SK-N-SH (cell line): ENCODE measurements at regions not wholly inside any gene's neighbourhood (a gene's known extent, or its start where the extent isn't known, plus 50 kb on each side); places are given as distances from the start of the nearest gene placed in this dataset.

ENCODE experiments used
- CTCF ChIA-PET: fragments of 300-600, 350-600 bp; formaldehyde crosslinking; extraction: SDS; loops from one replicate; lab custom pipeline; 2021; lab: Yijun Ruan, JAX
- POLR2A ChIA-PET: fragments of 350-600 bp; sonication (Branson Sonifier 250); formaldehyde crosslinking; extraction: SDS; loops from one replicate; lab custom pipeline; 2020; ENCODE audit warnings: antibody characterized with exemption, inconsistent platforms; lab: Yijun Ruan, JAX
- DNase-seq: peaks from one replicate; pipeline ENCODE4 v3.0.0; 2012
- H2AFZ ChIP-seq: fragments of 200-600 bp; sonication (generic); 2 replicates; pipeline ENCODE4 v1.8.1; 2016; ENCODE audit warnings: antibody characterized with exemption, mild to moderate bottlenecking, low read depth
- H3F3A ChIP-seq: fragments of 200-600 bp; sonication (generic); replicated peaks from 2 replicates; pipeline ENCODE3; 2016; ENCODE audit warnings: antibody characterized with exemption, mild to moderate bottlenecking; ENCODE audit not compliant: insufficient read depth
- H3K27ac ChIP-seq, 2 experiments: fragments of 200-500 bp in 1 of 2; fragments of 200-600 bp in 1 of 2; sonication (Bioruptor generic) in 1 of 2; sonication (generic), shearing (Covaris generic) in 1 of 2; 2 replicates each; pipeline versions ENCODE4 v1.5.1 to v1.6.1; 2014 to 2016; ENCODE audit warnings: low read depth in 2 of 2, inconsistent platforms in 1 of 2, low read length in 1 of 2, mild to moderate bottlenecking in 1 of 2, mixed read lengths in 1 of 2
- H3K27me3 ChIP-seq: fragments of 200-600 bp; sonication (generic), shearing (Covaris generic); 2 replicates; pipeline ENCODE4 v1.6.1; 2016; ENCODE audit warnings: mixed run types; ENCODE audit not compliant: insufficient read depth
- H3K36me3 ChIP-seq, 2 experiments: fragments of 200-500 bp in 1 of 2; fragments of 200-600 bp in 1 of 2; sonication (Bioruptor generic) in 1 of 2; sonication (generic) in 1 of 2; replicated peaks in 1 of 2; 2 replicates each; pipeline versions ENCODE3 to v1.5.1; 2014 to 2016; ENCODE audit warnings: low read length in 1 of 2, mild to moderate bottlenecking in 1 of 2; ENCODE audit not compliant: insufficient read depth in 2 of 2, control insufficient read depth in 1 of 2
- H3K4me1 ChIP-seq, 2 experiments: fragments of 200-500 bp in 1 of 2; fragments of 200-600 bp in 1 of 2; sonication (Bioruptor generic) in 1 of 2; sonication (generic), shearing (Covaris generic) in 1 of 2; 2 replicates each; pipeline versions ENCODE4 v1.5.1 to v1.6.1; 2014 to 2016; ENCODE audit warnings: low read depth in 1 of 2, low read length in 1 of 2, mixed run types in 1 of 2; ENCODE audit not compliant: insufficient read depth in 2 of 2, control insufficient read depth in 1 of 2
- H3K4me2 ChIP-seq: fragments of 200-600 bp; sonication (generic), shearing (Covaris generic); 2 replicates; pipeline ENCODE4 v1.6.1; 2017; ENCODE audit warnings: mixed run types
- H3K4me3 ChIP-seq, 2 experiments: fragments of 200-500 bp in 1 of 2; fragments of 200-600 bp in 1 of 2; sonication (Bioruptor generic) in 1 of 2; sonication (generic), shearing (Covaris generic) in 1 of 2; 2 replicates each; pipeline versions ENCODE4 v1.5.1 to v1.8.1; 2014 to 2016; ENCODE audit warnings: low read depth in 2 of 2, inconsistent platforms in 1 of 2, low read length in 1 of 2, mild to moderate bottlenecking in 1 of 2, mixed read lengths in 1 of 2, moderate library complexity in 1 of 2
- H3K79me2 ChIP-seq: fragments of 200-600 bp; sonication (generic); 2 replicates; pipeline ENCODE4 v1.8.1; 2017; ENCODE audit warnings: mild to moderate bottlenecking; ENCODE audit not compliant: insufficient read depth
- H3K9ac ChIP-seq: fragments of 200-600 bp; sonication (generic); 2 replicates; pipeline ENCODE4 v1.6.1; 2017; ENCODE audit warnings: mixed run types
- H3K9me2 ChIP-seq: fragments of 200-600 bp; sonication (generic); 2 replicates; pipeline ENCODE4 v1.6.1; 2017; ENCODE audit warnings: mixed run types
- H3K9me3 ChIP-seq: fragments of 200-600 bp; sonication (generic); 2 replicates; pipeline ENCODE4 v1.6.1; 2017; ENCODE audit warnings: mixed run types, mild to moderate bottlenecking, moderate library complexity
- H4K20me1 ChIP-seq: fragments of 200-600 bp; sonication (generic); 2 replicates; pipeline ENCODE4 v1.6.1; 2017; ENCODE audit warnings: mild to moderate bottlenecking, mixed run types; ENCODE audit not compliant: insufficient read depth
- CHD2 ChIP-seq: fragments of 150-350 bp; IDR thresholded peaks from 2 replicates; pipeline ENCODE4 v1.6.1; 2018; ENCODE audit warnings: low read length; ENCODE audit not compliant: partially characterized antibody
- EP300 ChIP-seq, 2 experiments: IDR thresholded peaks; 2 replicates each; pipeline versions ENCODE4 v1.4.0 to v1.6.1; 2012; ENCODE audit warnings: borderline replicate concordance in 1 of 2, low read depth in 1 of 2, low read length in 1 of 2
- EZH2phosphoT487 ChIP-seq: fragments of 200-600 bp; sonication (generic); IDR thresholded peaks from 2 replicates; pipeline ENCODE4 v1.6.1; 2017; ENCODE audit warnings: low read depth, mixed run types, mild to moderate bottlenecking, antibody characterized with exemption, moderate library complexity, borderline replicate concordance
- FOSL2 ChIP-seq: IDR thresholded peaks from 2 replicates; pipeline ENCODE4 v1.4.0; 2012; ENCODE audit warnings: low read depth, mild to moderate bottlenecking, moderate library complexity, borderline replicate concordance
- FOXJ3 ChIP-seq: sonication (generic); formaldehyde crosslinking; IDR thresholded peaks from 2 replicates; pipeline ENCODE4 v1.5.1; 2020; ENCODE audit warnings: mild to moderate bottlenecking, missing genetic modification reagents
- FOXM1 ChIP-seq: IDR thresholded peaks from 2 replicates; pipeline ENCODE4 v1.4.0; 2012; ENCODE audit warnings: low read depth, mild to moderate bottlenecking
- GABPA ChIP-seq: IDR thresholded peaks from 2 replicates; pipeline ENCODE4 v1.4.0; 2012; ENCODE audit warnings: low read depth, mild to moderate bottlenecking
- GATA2 ChIP-seq: sonication (generic); formaldehyde crosslinking; IDR thresholded peaks from 2 replicates; pipeline ENCODE4 v1.5.0; 2020; ENCODE audit warnings: mild to moderate bottlenecking, missing genetic modification reagents
- IRF3 ChIP-seq: fragments of 150-350 bp; IDR thresholded peaks from 2 replicates; pipeline ENCODE4 v1.6.1; 2016; ENCODE audit warnings: mild to moderate bottlenecking, low read depth, low read length
- MXI1 ChIP-seq: IDR thresholded peaks from 2 replicates; pipeline ENCODE4 v1.6.1; 2012; ENCODE audit warnings: mild to moderate bottlenecking, low read depth, low read length, improper control_type of control experiment
- NRF1 ChIP-seq: IDR thresholded peaks from 2 replicates; pipeline ENCODE4 v1.6.1; 2012; ENCODE audit warnings: low read depth, mild to moderate bottlenecking, low read length
- RAD21 ChIP-seq: IDR thresholded peaks from 2 replicates; pipeline ENCODE4 v1.6.1; 2012; ENCODE audit warnings: mild to moderate bottlenecking, low read length
- RCOR1 ChIP-seq: fragments of 150-350 bp; IDR thresholded peaks from 2 replicates; pipeline ENCODE4 v1.6.1; 2017; ENCODE audit warnings: antibody characterized with exemption, low read length
- RFX5 ChIP-seq: IDR thresholded peaks from 2 replicates; pipeline ENCODE4 v1.6.1; 2012; ENCODE audit warnings: mild to moderate bottlenecking, improper control_type of control experiment, low read length
- RXRA ChIP-seq: IDR thresholded peaks from 2 replicates; pipeline ENCODE4 v1.4.0; 2012; ENCODE audit warnings: low read depth, mild to moderate bottlenecking, borderline replicate concordance
- SIN3A ChIP-seq: IDR thresholded peaks from 2 replicates; pipeline ENCODE4 v1.6.1; 2012; ENCODE audit warnings: low read depth, mild to moderate bottlenecking, low read length, moderate library complexity, borderline replicate concordance
- TCF12 ChIP-seq: IDR thresholded peaks from 2 replicates; pipeline ENCODE4 v1.4.0; 2012
- TEAD4 ChIP-seq: IDR thresholded peaks from 2 replicates; pipeline ENCODE4 v1.4.0; 2012; ENCODE audit warnings: mild to moderate bottlenecking, borderline replicate concordance; ENCODE audit not compliant: insufficient read depth
- WGBS: methylation state at CpG from one replicate; pipeline ENCODE4 v1.1.6; 2017; ENCODE audit warnings: low lambda C conversion rate; 5-methylcytosine and 5-hydroxymethylcytosine counted together
- TF ChIP-seq, protein P1 (sequence below): IDR thresholded peaks from 2 replicates; pipeline ENCODE4 v1.4.0; 2012; ENCODE audit warnings: low read depth
- TF ChIP-seq, protein P2 (sequence below): fragments of 200-600 bp; sonication (generic); IDR thresholded peaks from 2 replicates; pipeline ENCODE4 v1.6.1; 2017; ENCODE audit warnings: antibody characterized with exemption, mild to moderate bottlenecking, moderate library complexity

DNA sequence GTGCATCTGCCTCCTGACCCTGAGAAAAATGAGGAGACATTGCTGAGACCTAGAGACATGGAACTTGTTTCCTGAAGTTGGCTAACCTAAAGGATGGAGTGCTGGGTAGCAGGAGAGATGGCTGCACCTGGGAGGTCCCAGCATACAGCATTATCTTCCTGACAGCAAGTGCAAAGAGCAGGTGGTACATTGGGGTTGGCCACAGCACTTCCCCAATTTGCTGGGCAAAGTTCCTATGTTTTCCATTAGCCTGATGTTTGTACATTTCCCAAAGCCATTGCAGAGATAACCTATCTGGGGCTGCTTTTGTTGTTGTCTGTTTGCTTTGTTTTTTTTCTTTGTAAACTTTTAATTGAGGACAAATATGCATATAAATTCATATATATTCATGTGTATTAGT is 296.7 kb downstream of the HRH4 start (continued):
- no peak for TF ChIP-seq IRF3

DNA sequence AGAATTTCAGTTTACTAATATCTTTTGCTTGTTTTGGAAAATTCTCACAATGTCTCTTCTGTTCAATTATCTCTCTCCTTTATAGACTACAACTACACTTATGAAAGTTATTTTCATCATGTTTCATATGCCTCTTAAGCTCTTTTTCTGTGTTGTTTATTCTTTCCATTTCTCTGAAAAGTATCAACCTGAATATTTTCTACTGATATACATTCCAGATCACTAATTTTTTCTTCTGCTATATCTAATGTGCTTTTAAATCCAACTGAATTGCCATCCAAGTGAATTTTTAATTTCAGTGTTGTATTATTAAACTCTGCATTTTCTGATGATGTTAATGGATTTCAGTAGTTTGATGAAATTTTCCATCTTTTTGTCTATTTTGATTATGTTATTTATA is 301.3 kb downstream of the HRH4 start:
- H3K9me2 ChIP-seq, result peaks cover 3% of the 10 kb centered on the region; the same call in 1 of the 2 replicates
- H4K20me1 ChIP-seq, result no peaks in the 10 kb centered on the region
- no peaks in the 10 kb centered on the region; a peak in 2 of 4 replicates for H3K4me1 ChIP-seq
- H3K27ac ChIP-seq, result no peak overlapping the region
- DNase-seq, result no peak
- H3K27me3 ChIP-seq, result no peaks in the 10 kb centered on the region
- H3K9me3 ChIP-seq, result peaks cover 6% of the 10 kb centered on the region; the same call in 1 of the 2 replicates
- H3K79me2 ChIP-seq, result no peaks in the 10 kb centered on the region
- TF ChIP-seq CHD2, result no peak
- TF ChIP-seq, protein P1, sequence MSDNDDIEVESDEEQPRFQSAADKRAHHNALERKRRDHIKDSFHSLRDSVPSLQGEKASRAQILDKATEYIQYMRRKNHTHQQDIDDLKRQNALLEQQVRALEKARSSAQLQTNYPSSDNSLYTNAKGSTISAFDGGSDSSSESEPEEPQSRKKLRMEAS, result no peak
- no peaks in the 10 kb centered on the region for H3F3A ChIP-seq
- no peak overlapping the region for H3K4me3 ChIP-seq
- H2AFZ ChIP-seq, result no peak overlapping the region
- CTCF ChIA-PET, result no interaction called here
- POLR2A ChIA-PET, result no interaction called here
- H3K36me3 ChIP-seq, result no peaks in the 10 kb centered on the region
- no peak overlapping the region for H3K9ac ChIP-seq
- H3K4me2 ChIP-seq, result no peak overlapping the region

GRCh38 chr18:24762511-24762910 is 302.1 kb downstream of the HRH4 start:
- Histone ChIP-seq H4K20me1 (no peaks in the 10 kb centered on the region), H3K4me1 (no peaks in the 10 kb centered on the region), H2AFZ (no peak overlapping the region), H3K9me2 (peaks cover 3% of the 10 kb centered on the region; the same call in 1 of the 2 replicates), H3K27ac (no peak overlapping the region), H3K9ac (no peak overlapping the region), H3K36me3 (no peaks in the 10 kb centered on the region), H3K4me3 (no peak overlapping the region), H3K4me2 (no peak overlapping the region), H3K79me2 (no peaks in the 10 kb centered on the region), H3K9me3 (peaks cover 6% of the 10 kb centered on the region; the same call in 1 of the 2 replicates), H3K27me3 (no peaks in the 10 kb centered on the region), H3F3A (no peaks in the 10 kb centered on the region)
- WGBS, result 5% methylated on average over 1 of the region's 1 CpG
- TF ChIP-seq EZH2phosphoT487, result no peak
- TF ChIP-seq TCF12, result no peak
- TF ChIP-seq GATA2 (CRISPR knock-in tag), result no peak
- no peak for TF ChIP-seq IRF3
- no peak for TF ChIP-seq RAD21
- no peak for TF ChIP-seq RXRA
- TF ChIP-seq, protein P2, sequence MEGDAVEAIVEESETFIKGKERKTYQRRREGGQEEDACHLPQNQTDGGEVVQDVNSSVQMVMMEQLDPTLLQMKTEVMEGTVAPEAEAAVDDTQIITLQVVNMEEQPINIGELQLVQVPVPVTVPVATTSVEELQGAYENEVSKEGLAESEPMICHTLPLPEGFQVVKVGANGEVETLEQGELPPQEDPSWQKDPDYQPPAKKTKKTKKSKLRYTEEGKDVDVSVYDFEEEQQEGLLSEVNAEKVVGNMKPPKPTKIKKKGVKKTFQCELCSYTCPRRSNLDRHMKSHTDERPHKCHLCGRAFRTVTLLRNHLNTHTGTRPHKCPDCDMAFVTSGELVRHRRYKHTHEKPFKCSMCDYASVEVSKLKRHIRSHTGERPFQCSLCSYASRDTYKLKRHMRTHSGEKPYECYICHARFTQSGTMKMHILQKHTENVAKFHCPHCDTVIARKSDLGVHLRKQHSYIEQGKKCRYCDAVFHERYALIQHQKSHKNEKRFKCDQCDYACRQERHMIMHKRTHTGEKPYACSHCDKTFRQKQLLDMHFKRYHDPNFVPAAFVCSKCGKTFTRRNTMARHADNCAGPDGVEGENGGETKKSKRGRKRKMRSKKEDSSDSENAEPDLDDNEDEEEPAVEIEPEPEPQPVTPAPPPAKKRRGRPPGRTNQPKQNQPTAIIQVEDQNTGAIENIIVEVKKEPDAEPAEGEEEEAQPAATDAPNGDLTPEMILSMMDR, result no peak
- TF ChIP-seq EP300 (IDR thresholded peaks at IDR 0.05; ENCODE audit: borderline replicate concordance in 1 of 2, low read depth in 1 of 2, low read length in 1 of 2), result no peak
- no peak for TF ChIP-seq MXI1
- TF ChIP-seq NRF1, result no peak
- TF ChIP-seq RCOR1, result no peak
- no peak for TF ChIP-seq RFX5
- no peak for TF ChIP-seq SIN3A
- TF ChIP-seq GABPA, result no peak
- no peak for TF ChIP-seq FOSL2
- no peak for TF ChIP-seq FOXJ3 (CRISPR knock-in tag)
- TF ChIP-seq FOXM1, result no peak
- TF ChIP-seq CHD2, result no peak
- no peak for TF ChIP-seq TEAD4
- DNase-seq, result no peak
- CTCF ChIA-PET, result no interaction called here
- POLR2A ChIA-PET, result no interaction called here
